ENCODE measurements at regions not wholly inside any gene's neighbourhood (a gene's known extent, or its start where the extent isn't known, plus 50 kb on each side); places are given as distances from the start of the nearest gene placed in this dataset.

DNA sequence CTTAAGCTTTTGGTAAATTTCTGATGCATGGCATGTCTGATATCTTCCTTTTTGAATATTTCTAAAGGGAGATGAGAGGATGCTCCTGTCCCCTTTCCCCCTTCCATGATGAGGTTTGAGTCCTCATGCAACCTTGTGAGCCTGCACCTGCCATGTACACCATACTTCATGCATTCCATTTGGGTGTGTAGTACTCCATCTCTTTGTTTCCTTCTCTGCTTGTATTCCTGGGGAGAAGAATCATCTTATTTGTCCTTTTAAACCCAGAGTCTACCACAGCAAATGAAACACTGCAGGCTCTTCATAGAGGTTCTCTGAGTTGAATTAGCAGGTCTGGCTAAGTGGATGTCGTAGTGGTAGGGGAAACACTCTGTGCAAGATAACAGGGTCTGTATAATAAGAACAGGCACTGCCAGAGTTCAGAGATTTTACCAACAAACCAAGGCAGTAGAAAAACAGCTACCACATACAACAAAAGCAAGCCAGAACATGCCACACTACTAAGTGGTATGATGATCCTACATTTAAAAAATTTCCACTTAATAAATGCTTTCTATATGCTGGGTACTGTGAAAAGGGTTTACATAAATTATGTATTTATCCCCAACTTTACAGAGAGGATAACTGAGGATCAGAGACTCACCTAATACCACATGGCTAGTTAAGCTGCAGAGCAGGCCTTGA is 439.8 kb upstream of the GRIA1 start:
- no peaks in the 10 kb centered on the region for H3K4me1 ChIP-seq (ENCODE audit: control insufficient read depth, insufficient read depth, low read length, poor library complexity, severe bottlenecking)
- no peak overlapping the region for H3K4me3 ChIP-seq (ENCODE audit: extremely low read depth, insufficient read depth, low read length, poor library complexity, severe bottlenecking)
- H3K9me3 ChIP-seq (ENCODE audit: control insufficient read depth, low read length): peaks cover 3% of the 10 kb centered on the region
- WGBS, 2 experiments (ENCODE audit: insufficient coverage in 2 of 2): no CpG with 5 or more reads among the region's 1 CpG
- no peaks in the 10 kb centered on the region for H3K36me3 ChIP-seq (ENCODE audit: control insufficient read depth, insufficient read depth, low read length)
- H3K27ac ChIP-seq (ENCODE audit: low read depth, low read length, severe bottlenecking): no peak overlapping the region

DNA sequence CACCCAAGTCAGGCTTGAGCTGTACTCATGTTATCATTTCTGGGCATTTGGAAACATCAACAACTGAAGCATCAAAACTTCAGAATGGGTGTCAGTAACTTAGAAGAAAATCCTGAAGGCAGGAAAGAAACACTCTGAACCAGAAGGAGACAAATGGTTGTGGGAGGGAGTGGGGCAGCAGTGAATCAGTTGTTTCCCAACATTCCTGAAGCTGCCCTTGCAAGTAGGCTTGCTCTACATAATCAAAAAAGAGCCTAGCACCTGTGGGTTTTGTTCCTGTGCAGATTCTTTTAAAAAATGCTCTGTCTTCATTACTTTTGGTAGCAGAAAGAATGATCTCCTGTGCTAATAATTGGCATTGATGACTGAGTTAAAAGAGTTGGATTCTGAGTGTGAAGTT is 424.2 kb upstream of the GRIA1 start:
- Histone ChIP-seq H3K4me1 (ENCODE audit: control insufficient read depth, insufficient read depth, low read length, poor library complexity, severe bottlenecking) (no peaks in the 10 kb centered on the region), H3K9me3 (ENCODE audit: control insufficient read depth, low read length) (no peaks in the 10 kb centered on the region), H3K27ac (ENCODE audit: low read depth, low read length, severe bottlenecking) (no peak overlapping the region), H3K36me3 (ENCODE audit: control insufficient read depth, insufficient read depth, low read length) (no peaks in the 10 kb centered on the region), H3K4me3 (ENCODE audit: extremely low read depth, insufficient read depth, low read length, poor library complexity, severe bottlenecking) (no peak overlapping the region)

DNA sequence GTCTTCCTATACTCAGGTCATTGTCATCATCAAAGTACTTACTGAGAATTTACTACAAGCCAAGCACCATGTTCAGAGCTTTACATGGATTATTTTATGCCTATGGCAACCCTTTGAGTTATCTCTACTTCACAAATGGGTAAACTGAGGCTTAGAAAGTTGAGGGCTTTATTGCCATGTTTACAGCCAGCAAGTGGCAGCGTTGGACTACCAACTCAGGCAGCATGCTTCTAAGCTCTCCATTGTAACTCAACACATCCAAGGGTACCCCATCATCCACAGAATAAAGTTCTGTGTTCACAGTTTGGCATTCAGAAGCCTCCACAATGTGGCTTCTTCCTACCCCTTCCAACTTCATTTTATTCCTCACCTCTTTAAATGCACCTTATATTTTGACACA is 422.6 kb upstream of the GRIA1 start:
- no peaks in the 10 kb centered on the region for H3K36me3 ChIP-seq (ENCODE audit: control insufficient read depth, insufficient read depth, low read length)

DNA sequence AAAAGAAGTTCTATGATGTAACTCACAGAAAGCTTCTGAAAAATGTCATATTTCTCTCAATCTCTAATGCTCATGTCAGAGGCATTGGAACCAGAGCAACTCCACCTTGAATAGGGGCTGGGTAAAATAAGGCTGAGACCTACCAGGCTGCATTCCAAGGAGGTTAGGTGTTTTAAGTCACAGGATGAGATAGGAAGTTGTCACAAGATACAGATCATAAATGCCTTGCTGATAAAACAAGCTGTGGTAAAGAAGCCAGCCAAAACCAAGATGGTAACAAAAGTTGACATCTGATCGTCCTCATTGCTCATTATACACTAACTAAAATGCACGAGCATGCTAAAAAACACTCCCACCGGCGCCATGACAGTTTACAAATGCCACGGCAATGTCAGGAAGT is 411.1 kb upstream of the GRIA1 start:
- Histone ChIP-seq H3K4me1 (ENCODE audit: control insufficient read depth, insufficient read depth, low read length, poor library complexity, severe bottlenecking) (peaks cover 5% of the 10 kb centered on the region), H3K4me3 (ENCODE audit: extremely low read depth, insufficient read depth, low read length, poor library complexity, severe bottlenecking) (no peak overlapping the region), H3K9me3 (ENCODE audit: control insufficient read depth, low read length) (no peaks in the 10 kb centered on the region), H3K36me3 (ENCODE audit: control insufficient read depth, insufficient read depth, low read length) (no peaks in the 10 kb centered on the region), H3K27ac (ENCODE audit: low read depth, low read length, severe bottlenecking) (no peak overlapping the region)
- WGBS, 2 experiments (ENCODE audit: insufficient coverage in 2 of 2): 86 to 94% methylated on average over 2 to 5 of the region's 5 CpGs

More for the DNA sequence above, 422.6 kb upstream of the GRIA1 start:
- H3K4me1 ChIP-seq (ENCODE audit: control insufficient read depth, insufficient read depth, low read length, poor library complexity, severe bottlenecking): no peaks in the 10 kb centered on the region
- 75 to 100% methylated on average over 1 of the region's 1 CpG for WGBS, 2 experiments (ENCODE audit: insufficient coverage in 2 of 2)
- H3K9me3 ChIP-seq (ENCODE audit: control insufficient read depth, low read length): no peaks in the 10 kb centered on the region
- no peak overlapping the region for H3K27ac ChIP-seq (ENCODE audit: low read depth, low read length, severe bottlenecking)
- no peak overlapping the region for H3K4me3 ChIP-seq (ENCODE audit: extremely low read depth, insufficient read depth, low read length, poor library complexity, severe bottlenecking)

DNA sequence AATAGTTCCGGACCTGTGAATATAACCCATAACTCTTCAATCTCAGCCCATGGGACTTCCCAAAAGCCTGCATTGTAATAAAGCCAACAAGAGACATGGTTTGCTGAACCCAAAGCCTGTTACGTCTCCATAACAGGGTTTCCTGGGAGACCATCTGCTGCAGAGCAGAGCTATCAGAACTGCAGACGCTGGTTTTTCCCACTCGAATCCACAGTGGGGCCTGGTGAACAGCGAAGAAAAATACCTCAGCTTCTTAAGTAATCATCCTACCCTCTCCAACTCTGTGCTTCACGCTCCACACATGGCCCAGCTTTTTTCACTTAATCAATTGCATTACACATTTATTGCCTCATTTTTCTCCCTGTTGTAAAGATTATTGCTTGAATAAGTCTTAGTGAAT is 409.5 kb upstream of the GRIA1 start:
- WGBS, 2 experiments (ENCODE audit: insufficient coverage in 2 of 2): 94 to 96% methylated on average over 5 of the region's 6 CpGs
- H3K27ac ChIP-seq (ENCODE audit: low read depth, low read length, severe bottlenecking): no peak overlapping the region
- H3K36me3 ChIP-seq (ENCODE audit: control insufficient read depth, insufficient read depth, low read length): no peaks in the 10 kb centered on the region

DNA sequence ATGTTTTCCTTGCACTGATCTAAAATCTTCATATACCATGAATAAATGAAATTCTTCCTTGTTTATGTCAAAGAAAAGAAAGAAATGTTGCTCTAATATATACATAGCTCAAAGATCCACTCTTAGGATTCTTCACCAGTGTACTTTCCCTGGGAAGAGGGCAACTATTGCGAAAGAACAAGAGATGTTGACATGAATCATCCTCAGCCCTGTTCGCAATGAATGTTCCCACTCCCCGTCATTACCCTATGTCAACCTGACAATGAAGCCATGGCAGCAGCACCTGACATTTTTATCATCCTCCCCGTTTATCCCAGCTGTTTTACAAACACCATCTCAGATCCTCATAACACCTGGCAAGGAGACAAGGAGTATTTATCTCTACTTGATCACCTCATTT is 409.1 kb upstream of the GRIA1 start:
- H3K4me1 ChIP-seq (ENCODE audit: control insufficient read depth, insufficient read depth, low read length, poor library complexity, severe bottlenecking): peaks cover 5% of the 10 kb centered on the region
- no peak overlapping the region for H3K4me3 ChIP-seq (ENCODE audit: extremely low read depth, insufficient read depth, low read length, poor library complexity, severe bottlenecking)
- no peaks in the 10 kb centered on the region for H3K9me3 ChIP-seq (ENCODE audit: control insufficient read depth, low read length)
- 85 to 96% methylated on average over 3 to 4 of the region's 4 CpGs for WGBS, 2 experiments (ENCODE audit: insufficient coverage in 2 of 2)
- no peak overlapping the region for H3K27ac ChIP-seq (ENCODE audit: low read depth, low read length, severe bottlenecking)
- no peaks in the 10 kb centered on the region for H3K36me3 ChIP-seq (ENCODE audit: control insufficient read depth, insufficient read depth, low read length)

More for the DNA sequence above, 409.5 kb upstream of the GRIA1 start:
- no peak overlapping the region for H3K4me3 ChIP-seq (ENCODE audit: extremely low read depth, insufficient read depth, low read length, poor library complexity, severe bottlenecking)
- H3K4me1 ChIP-seq (ENCODE audit: control insufficient read depth, insufficient read depth, low read length, poor library complexity, severe bottlenecking): peaks cover 5% of the 10 kb centered on the region
- H3K9me3 ChIP-seq (ENCODE audit: control insufficient read depth, low read length): no peaks in the 10 kb centered on the region

DNA sequence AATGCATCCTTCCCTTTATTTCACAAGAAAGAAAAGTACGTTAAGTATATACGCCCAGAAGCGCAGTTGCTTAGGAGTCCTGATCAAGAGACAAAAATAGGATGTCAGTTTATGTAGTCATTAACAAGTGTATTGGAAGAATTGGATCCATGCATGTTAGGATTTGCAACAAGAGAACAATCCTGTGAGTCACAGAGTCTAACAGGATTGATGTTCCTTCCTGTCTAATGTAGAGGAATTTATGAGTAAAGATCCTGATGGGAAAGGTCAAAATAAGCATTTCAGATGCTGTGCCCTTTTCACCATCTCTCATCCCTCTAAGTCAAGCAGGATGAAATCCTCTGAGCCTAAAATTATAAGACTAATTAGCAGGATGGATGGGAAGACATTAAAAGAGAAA is 406.0 kb upstream of the GRIA1 start:
- Histone ChIP-seq H3K4me3 (ENCODE audit: extremely low read depth, insufficient read depth, low read length, poor library complexity, severe bottlenecking) (no peak overlapping the region), H3K36me3 (ENCODE audit: control insufficient read depth, insufficient read depth, low read length) (no peaks in the 10 kb centered on the region)
- WGBS, 2 experiments (ENCODE audit: insufficient coverage in 2 of 2): 82 to 92% methylated on average over 2 to 3 of the region's 3 CpGs

DNA sequence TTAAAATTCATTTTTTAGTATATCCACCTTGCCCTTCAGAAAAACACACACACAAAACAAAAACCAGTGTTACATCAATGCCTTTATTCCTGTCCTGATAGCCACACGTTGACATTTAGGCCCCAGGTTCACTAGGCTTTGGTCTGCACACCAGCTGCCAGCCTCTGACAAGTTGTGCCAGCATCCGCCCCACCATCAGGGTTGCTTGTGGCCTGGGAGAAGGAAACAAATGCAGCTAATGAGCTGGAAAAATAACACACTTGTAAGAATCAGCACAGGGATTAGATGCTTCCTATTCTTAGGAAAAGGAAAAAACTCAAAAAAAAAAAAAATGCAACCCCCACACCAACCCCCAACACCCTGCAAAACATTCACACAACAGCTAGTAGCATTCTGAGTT is 404.0 kb upstream of the GRIA1 start:
- no peaks in the 10 kb centered on the region for H3K36me3 ChIP-seq (ENCODE audit: control insufficient read depth, insufficient read depth, low read length)
- H3K4me3 ChIP-seq (ENCODE audit: extremely low read depth, insufficient read depth, low read length, poor library complexity, severe bottlenecking): no peak overlapping the region
- H3K9me3 ChIP-seq (ENCODE audit: control insufficient read depth, low read length): no peaks in the 10 kb centered on the region
- H3K4me1 ChIP-seq (ENCODE audit: control insufficient read depth, insufficient read depth, low read length, poor library complexity, severe bottlenecking): no peaks in the 10 kb centered on the region
- 82 to 100% methylated on average over 1 to 2 of the region's 2 CpGs for WGBS, 2 experiments (ENCODE audit: insufficient coverage in 2 of 2)
- H3K27ac ChIP-seq (ENCODE audit: low read depth, low read length, severe bottlenecking): no peak overlapping the region

More for the DNA sequence above, 406.0 kb upstream of the GRIA1 start:
- no peaks in the 10 kb centered on the region for H3K9me3 ChIP-seq (ENCODE audit: control insufficient read depth, low read length)
- no peaks in the 10 kb centered on the region for H3K4me1 ChIP-seq (ENCODE audit: control insufficient read depth, insufficient read depth, low read length, poor library complexity, severe bottlenecking)
- H3K27ac ChIP-seq (ENCODE audit: low read depth, low read length, severe bottlenecking): no peak overlapping the region

DNA sequence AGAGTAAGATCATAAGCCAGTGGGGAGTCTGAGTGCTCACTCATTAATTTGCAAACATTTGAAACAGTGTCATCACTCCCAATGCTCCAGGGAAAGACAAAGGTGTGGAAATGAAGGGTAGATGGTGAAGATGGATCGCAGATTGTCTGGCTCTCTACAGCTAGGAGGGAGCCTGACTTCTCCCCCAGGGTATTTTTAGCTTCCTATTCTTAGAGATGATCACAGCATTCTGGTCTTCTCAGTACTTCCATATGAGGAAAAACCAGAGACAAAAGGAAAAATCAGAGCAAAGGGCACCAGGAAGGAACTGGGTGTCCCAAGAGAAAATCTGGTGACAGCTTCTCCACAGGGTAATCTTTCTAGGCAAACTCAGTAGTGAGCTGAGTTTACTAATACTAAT is 401.9 kb upstream of the GRIA1 start:
- WGBS, 2 experiments (ENCODE audit: insufficient coverage in 2 of 2): 80% methylated on average over 1 of the region's 1 CpG; no CpG with 5 or more reads in 1 of the 2 experiments
- H3K4me1 ChIP-seq (ENCODE audit: control insufficient read depth, insufficient read depth, low read length, poor library complexity, severe bottlenecking): no peaks in the 10 kb centered on the region
- no peak overlapping the region for H3K27ac ChIP-seq (ENCODE audit: low read depth, low read length, severe bottlenecking)
- H3K4me3 ChIP-seq (ENCODE audit: extremely low read depth, insufficient read depth, low read length, poor library complexity, severe bottlenecking): no peak overlapping the region
- H3K9me3 ChIP-seq (ENCODE audit: control insufficient read depth, low read length): no peaks in the 10 kb centered on the region
- H3K36me3 ChIP-seq (ENCODE audit: control insufficient read depth, insufficient read depth, low read length): no peaks in the 10 kb centered on the region

DNA sequence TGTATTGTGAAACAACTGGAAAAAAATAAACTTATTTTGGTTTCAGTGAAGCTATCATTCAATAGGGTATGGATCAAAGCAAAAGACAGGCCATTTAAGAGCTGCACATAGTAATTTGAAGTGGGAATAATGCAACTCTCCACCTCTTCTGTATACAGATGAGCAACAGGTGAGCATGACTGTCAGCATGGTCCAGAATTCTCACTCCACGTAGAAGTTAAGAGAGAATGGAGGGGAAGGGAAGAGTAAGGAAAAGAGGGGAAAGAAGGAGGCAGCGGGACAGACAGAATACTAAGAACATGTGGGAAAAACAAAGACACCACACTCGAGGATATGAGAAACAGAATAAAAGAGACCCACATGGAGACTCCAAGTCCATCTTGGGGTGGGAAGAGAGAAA is 396.1 kb upstream of the GRIA1 start:
- Histone ChIP-seq H3K36me3 (ENCODE audit: control insufficient read depth, insufficient read depth, low read length) (no peaks in the 10 kb centered on the region), H3K4me3 (ENCODE audit: extremely low read depth, insufficient read depth, low read length, poor library complexity, severe bottlenecking) (no peak overlapping the region), H3K4me1 (ENCODE audit: control insufficient read depth, insufficient read depth, low read length, poor library complexity, severe bottlenecking) (no peaks in the 10 kb centered on the region), H3K27ac (ENCODE audit: low read depth, low read length, severe bottlenecking) (no peak overlapping the region), H3K9me3 (ENCODE audit: control insufficient read depth, low read length) (no peaks in the 10 kb centered on the region)
- 93 to 94% methylated on average over 2 of the region's 3 CpGs for WGBS, 2 experiments (ENCODE audit: insufficient coverage in 2 of 2)

DNA sequence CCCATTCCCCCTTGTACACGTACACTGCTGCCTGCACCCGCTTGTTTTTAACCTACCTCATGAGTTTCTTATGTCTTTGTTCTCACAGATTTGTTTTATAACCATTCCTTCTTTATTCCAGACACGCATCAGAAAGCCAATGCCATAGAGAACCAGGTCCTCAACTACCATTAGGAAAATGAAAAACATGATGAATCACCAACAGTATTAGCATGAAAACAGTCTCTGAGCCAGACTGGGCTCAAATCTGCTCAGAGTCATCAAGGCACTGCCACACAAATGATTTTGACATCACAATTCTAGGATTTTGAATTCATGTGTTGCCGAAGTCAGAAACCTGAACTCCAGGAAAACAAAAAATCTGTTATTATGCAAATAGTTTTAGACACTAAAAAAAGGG is 394.1 kb upstream of the GRIA1 start:
- Histone ChIP-seq H3K4me3 (ENCODE audit: extremely low read depth, insufficient read depth, low read length, poor library complexity, severe bottlenecking) (no peak overlapping the region), H3K36me3 (ENCODE audit: control insufficient read depth, insufficient read depth, low read length) (no peaks in the 10 kb centered on the region), H3K9me3 (ENCODE audit: control insufficient read depth, low read length) (no peaks in the 10 kb centered on the region), H3K27ac (ENCODE audit: low read depth, low read length, severe bottlenecking) (no peak overlapping the region), H3K4me1 (ENCODE audit: control insufficient read depth, insufficient read depth, low read length, poor library complexity, severe bottlenecking) (no peaks in the 10 kb centered on the region)
- 85 to 88% methylated on average over 3 to 4 of the region's 4 CpGs for WGBS, 2 experiments (ENCODE audit: insufficient coverage in 2 of 2)
